ENCODE measurements at regions not wholly inside any gene's neighbourhood (a gene's known extent, or its start where the extent isn't known, plus 50 kb on each side); places are given as distances from the start of the nearest gene placed in this dataset.
"Not testable (repeated sequence)": the region's sequence is repeated elsewhere in the genome, so short reads cannot be mapped to it uniquely, and the experiment has no call there.

DNA sequence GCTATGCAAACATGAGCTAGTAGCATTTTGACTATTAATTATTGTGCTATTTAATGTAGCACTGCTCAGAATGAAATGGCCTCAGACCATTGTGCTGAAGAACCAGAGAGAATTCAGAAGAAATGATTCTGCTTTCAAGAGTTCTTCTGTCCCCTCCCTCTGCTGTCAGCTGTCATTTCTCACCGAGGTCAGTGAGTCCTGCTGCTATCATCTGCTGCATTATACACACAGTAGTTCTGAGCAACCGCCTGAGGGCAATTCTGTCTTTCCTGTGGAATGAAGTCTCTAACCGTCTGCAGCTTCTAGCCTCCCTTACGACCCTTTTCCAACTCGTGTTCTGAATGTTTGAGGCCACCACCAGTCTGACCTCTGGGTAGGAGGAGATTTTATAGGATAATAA lies 249.4 kb downstream of the HNRNPD start:
- no peak for TF ChIP-seq CTCF (IDR thresholded peaks at IDR 0.05)
- no peaks in the 10 kb centered on the region for H3K9me3 ChIP-seq
- no peak overlapping the region for H3K27ac ChIP-seq
- ATAC-seq (no peak), DNase-seq (no peak)
- WGBS, 2 donors: 45 to 46% methylated on average over 5 of the region's 5 CpGs
- no peaks in the 10 kb centered on the region for H3K27me3 ChIP-seq
- intact Hi-C loops (cut with DNase I): no loop called here
- no peaks in the 10 kb centered on the region for H3K36me3 ChIP-seq
- no peaks in the 10 kb centered on the region for H3K4me1 ChIP-seq
- no peak overlapping the region for H3K4me3 ChIP-seq

DNA sequence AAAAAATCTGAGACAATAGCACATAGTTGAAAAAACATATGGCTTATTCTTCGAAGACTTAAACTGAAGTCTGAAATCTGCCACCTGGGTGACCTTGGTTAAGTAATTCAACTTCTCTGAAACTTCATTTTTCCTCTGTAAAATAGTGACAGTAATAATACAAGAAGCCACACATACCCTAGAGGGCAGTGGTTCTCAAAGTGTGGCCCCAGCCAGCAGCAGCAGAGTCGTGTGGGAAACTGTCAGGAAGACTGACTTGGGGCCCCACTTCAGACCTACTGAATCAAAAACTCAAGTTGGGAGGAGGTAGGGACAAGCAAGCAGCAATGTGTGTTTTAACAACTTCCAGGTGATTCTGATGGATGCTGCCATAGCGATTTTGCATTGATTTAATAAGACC lies 249.9 kb downstream of the HNRNPD start:
- ATAC-seq (no peak), DNase-seq (no peak)
- H3K27me3 ChIP-seq: no peaks in the 10 kb centered on the region
- intact Hi-C loops (cut with DNase I): no loop called here
- H3K27ac ChIP-seq: no peak overlapping the region
- H3K9me3 ChIP-seq: no peaks in the 10 kb centered on the region
- WGBS, 2 donors: 56 to 63% methylated on average over 3 of the region's 3 CpGs
- H3K4me1 ChIP-seq: no peaks in the 10 kb centered on the region
- H3K36me3 ChIP-seq: no peaks in the 10 kb centered on the region
- no peak for TF ChIP-seq CTCF (IDR thresholded peaks at IDR 0.05)
- H3K4me3 ChIP-seq: no peak overlapping the region

- H3K27me3 ChIP-seq; H3K4me1 ChIP-seq; intact Hi-C loops (cut with DNase I); H3K27ac ChIP-seq; ATAC-seq; DNase-seq; H3K4me3 ChIP-seq; H3K9me3 ChIP-seq; H3K36me3 ChIP-seq: not testable (repeated sequence)
- 91 to 100% methylated on average over 2 of the region's 3 CpGs for WGBS, 2 donors
Measured at GRCh38 chr4:82115183-82115582, 258.6 kb downstream of the HNRNPD start.

DNA sequence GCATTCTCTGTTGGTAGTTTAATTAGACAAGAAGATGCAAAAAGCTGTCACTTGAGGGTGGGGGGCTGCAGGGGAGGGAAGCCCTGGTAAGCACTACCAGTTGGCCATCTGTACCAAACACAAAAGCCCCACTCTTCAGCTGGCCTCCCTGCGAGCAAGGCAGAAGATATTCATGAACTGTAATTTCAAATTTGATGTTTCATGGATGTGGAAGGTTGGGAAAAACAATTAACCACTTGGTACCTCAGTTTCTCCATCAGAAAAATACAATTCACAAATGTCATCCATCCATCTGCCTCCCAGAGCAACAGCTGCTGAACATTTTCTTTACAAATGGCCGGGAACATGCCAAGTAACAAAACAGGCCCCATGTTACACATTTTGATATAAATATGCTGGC lies 265.3 kb downstream of the HNRNPD start:
- no peak for DNase-seq
- WGBS, 2 donors: 81 to 86% methylated on average over 2 of the region's 2 CpGs
- ATAC-seq: no peak
- intact Hi-C loops (cut with DNase I): no loop called here
- H3K27ac ChIP-seq: no peak overlapping the region
- no peaks in the 10 kb centered on the region for H3K9me3 ChIP-seq
- no peaks in the 10 kb centered on the region for H3K4me1 ChIP-seq
- no peaks in the 10 kb centered on the region for H3K36me3 ChIP-seq
- no peak overlapping the region for H3K4me3 ChIP-seq
- H3K27me3 ChIP-seq: no peaks in the 10 kb centered on the region
- no peak for TF ChIP-seq CTCF (IDR thresholded peaks at IDR 0.05)

- DNase-seq (no peak), ATAC-seq (no peak)
- Histone ChIP-seq H3K4me3 (no peak overlapping the region), H3K9me3 (no peaks in the 10 kb centered on the region), H3K27me3 (no peaks in the 10 kb centered on the region), H3K27ac (no peak overlapping the region), H3K4me1 (no peaks in the 10 kb centered on the region), H3K36me3 (no peaks in the 10 kb centered on the region)
- WGBS, 2 donors: 83 to 100% methylated on average over 1 of the region's 1 CpG
- intact Hi-C loops (cut with DNase I): no loop called here
- TF ChIP-seq CTCF (IDR thresholded peaks at IDR 0.05): no peak
Measured at GRCh38 chr4:82104578-82104977, 269.2 kb downstream of the HNRNPD start.

Measured in heart right ventricle (tissue), 16 donors.